Transverse colon (tissue), 4 donors: ENCODE measurements at regions not wholly inside any gene's neighbourhood (a gene's known extent, or its start where the extent isn't known, plus 50 kb on each side); places are given as distances from the start of the nearest gene placed in this dataset.
A peak's percentile ranks its signal among the peaks of the same experiment; 100 is the strongest.

Experiments used
- DNase-seq: peaks from one replicate; pipeline ENCODE4 v3.0.0-alpha.2; 2019
- H3K27ac ChIP-seq, 4 donors: fragments of 200-600 bp; sonication (generic); 2 replicates each; pipeline ENCODE4 v1.5.1; 2016 to 2018; ENCODE audit warnings: inconsistent platforms in 4 of 4
- H3K27me3 ChIP-seq: fragments of 200-600 bp; sonication (generic); 2 replicates; pipeline ENCODE4 v1.5.1; 2017; ENCODE audit warnings: inconsistent platforms
- H3K36me3 ChIP-seq, 4 donors: fragments of 200-600 bp; sonication (generic); 2 replicates each; pipeline ENCODE4 v1.5.1; 2017 to 2019; ENCODE audit warnings: inconsistent platforms in 4 of 4
- H3K4me1 ChIP-seq, 4 donors: fragments of 200-600 bp; sonication (generic); 2 replicates each; pipeline ENCODE4 v1.5.1; 2017 to 2020; ENCODE audit warnings: inconsistent platforms in 4 of 4
- H3K4me3 ChIP-seq, 4 donors: fragments of 200-600 bp; sonication (generic); 1 replicate in 1 of 4; 2 replicates in 3 of 4; pipeline versions ENCODE4 v1.5.1 to v1.6.1; 2017 to 2019; ENCODE audit warnings: inconsistent platforms in 4 of 4
- H3K9me3 ChIP-seq, 2 donors: fragments of 200-600 bp; sonication (generic); 2 replicates each; pipeline ENCODE4 v1.5.1; 2017 to 2019; ENCODE audit warnings: inconsistent platforms in 2 of 2
- CTCF ChIP-seq, 5 experiments: fragments of 200-600 bp in 3 of 5; fragments of 450-650 bp in 2 of 5; sonication (generic) in 3 of 5; IDR thresholded peaks; 1 replicate in 2 of 5; 2 replicates in 3 of 5; pipeline ENCODE4 v1.5.1; 2016 to 2017; ENCODE audit warnings: antibody characterized with exemption in 5 of 5, inconsistent platforms in 3 of 5, mild to moderate bottlenecking in 2 of 5, moderate library complexity in 1 of 5
- EP300 ChIP-seq: sonication (generic); formaldehyde crosslinking; IDR thresholded peaks from one replicate; pipeline ENCODE4 v1.6.1; 2017; ENCODE audit warnings: antibody characterized with exemption, low read depth
- POLR2A ChIP-seq: fragments of 450-650 bp; IDR thresholded peaks from one replicate; pipeline ENCODE4 v1.6.1; 2016; ENCODE audit warnings: antibody characterized with exemption, mild to moderate bottlenecking, moderate library complexity
- POLR2AphosphoS5 ChIP-seq, 3 donors: sonication (generic); formaldehyde crosslinking; IDR thresholded peaks; one replicate each; pipeline ENCODE4 v1.6.1; 2016; ENCODE audit warnings: antibody characterized with exemption in 3 of 3
- WGBS, 2 donors: methylation state at CpG; one replicate each; pipeline ENCODE4 v1.1.5; 2018; ENCODE audit warnings: low coverage in 1 of 2; 5-methylcytosine and 5-hydroxymethylcytosine counted together
- in situ Hi-C, 4 donors: fragments of 200-750 bp; cut with MboI; loops; one replicate each; pipeline versions ENCODE4 v1.15.0 to v1.15.1; 2017; ENCODE audit warnings: low sequenced_read_pairs in 3 of 4, low pct_ligation_motif_present in 1 of 4, low pct_unique_long_range_greater_than_20kb in 1 of 4
- intact Hi-C: fragments of 100-400 bp; cut with DNase I; formaldehyde crosslinking; loops from one replicate; pipeline ENCODE4 v1.15.1; 2023; ENCODE audit warnings: low total_unique reads

- WGBS, 2 donors, result 13% methylated on average over 16 of the region's 20 CpGs; no CpG with 5 or more reads in 1 of the 2 donors
- H3K27ac ChIP-seq, result no peak overlapping the region
- in situ Hi-C loops (no loop called here), intact Hi-C loops (no loop called here)
- peak; percentile 85 for DNase-seq
- H3K27me3 ChIP-seq, result no peaks in the 10 kb centered on the region
- no peak for TF ChIP-seq POLR2A
- TF ChIP-seq POLR2AphosphoS5 (IDR thresholded peaks at IDR 0.05), result peak in 1 of 3 donors; percentile 45
- no peaks in the 10 kb centered on the region for H3K36me3 ChIP-seq
- H3K4me1 ChIP-seq, result peaks cover 6 to 12% (median 10%) of the 10 kb centered on the region in 4 donors
- H3K9me3 ChIP-seq, result no peaks in the 10 kb centered on the region
- peak overlapping the region in 2 of 4 donors; percentile 3 to 20 for H3K4me3 ChIP-seq
Measured at GRCh38 chr10:78407009-78407711, 373.5 kb downstream of the RPS24 start.

- DNase-seq, result no peak
- Histone ChIP-seq H3K27me3 (no peaks in the 10 kb centered on the region), H3K9me3 (no peaks in the 10 kb centered on the region), H3K27ac (peak overlapping the region in 2 of 4 donors; percentile 39 to 64), H3K4me1 (peaks cover 6 to 12% (median 10%) of the 10 kb centered on the region in 4 donors), H3K4me3 (no peak overlapping the region), H3K36me3 (no peaks in the 10 kb centered on the region)
- in situ Hi-C loops (no loop called here), intact Hi-C loops (no loop called here)
- TF ChIP-seq EP300 (no peak), POLR2A (no peak), CTCF (IDR thresholded peaks at IDR 0.05) (no peak), POLR2AphosphoS5 (IDR thresholded peaks at IDR 0.05) (no peak)
- WGBS, 2 donors, result 76% methylated on average over 10 of the region's 10 CpGs; no CpG with 5 or more reads in 1 of the 2 donors
Measured at GRCh38 chr10:78407966-78408365, 374.3 kb downstream of the RPS24 start.

- 77% methylated on average over 10 of the region's 12 CpGs; no CpG with 5 or more reads in 1 of the 2 donors for WGBS, 2 donors
- H3K27ac ChIP-seq, result peak overlapping the region in 3 of 4 donors; percentile 39 to 64 (median 56)
- in situ Hi-C loops, result no loop called here
- no peaks in the 10 kb centered on the region for H3K36me3 ChIP-seq
- H3K4me3 ChIP-seq, result no peak overlapping the region
- TF ChIP-seq POLR2A (no peak), EP300 (no peak), CTCF (IDR thresholded peaks at IDR 0.05) (no peak), POLR2AphosphoS5 (IDR thresholded peaks at IDR 0.05) (no peak)
- no peaks in the 10 kb centered on the region for H3K9me3 ChIP-seq
- intact Hi-C loops, result no loop called here
- no peaks in the 10 kb centered on the region for H3K27me3 ChIP-seq
- H3K4me1 ChIP-seq, result peaks cover 6 to 12% (median 10%) of the 10 kb centered on the region in 4 donors
- DNase-seq, result peak; percentile 41
Measured at GRCh38 chr10:78408671-78409472, 375.2 kb downstream of the RPS24 start.

GRCh38 chr10:78410046-78410965 lies 376.6 kb downstream of the RPS24 start:
- DNase-seq, result no peak
- H3K27me3 ChIP-seq, result no peaks in the 10 kb centered on the region
- TF ChIP-seq POLR2AphosphoS5 (IDR thresholded peaks at IDR 0.05), result no peak
- no peak for TF ChIP-seq EP300
- TF ChIP-seq CTCF (IDR thresholded peaks at IDR 0.05), result no peak
- TF ChIP-seq POLR2A, result no peak
- intact Hi-C loops, result loop anchor here (5.0 kb wide), 1 partner anchor 657 kb away; the partner anchor contains the start of gene ZMIZ1
- 85 to 87% methylated on average over 5 to 15 of the region's 15 CpGs for WGBS, 2 donors
- no peak overlapping the region for H3K4me3 ChIP-seq
- no peak overlapping the region for H3K27ac ChIP-seq
- no peaks in the 10 kb centered on the region for H3K9me3 ChIP-seq
- peaks cover 6 to 12% (median 10%) of the 10 kb centered on the region in 4 donors for H3K4me1 ChIP-seq
- H3K36me3 ChIP-seq, result no peaks in the 10 kb centered on the region
- in situ Hi-C loops, result no loop called here
